ENCODE measurements at regions not wholly inside any gene's neighbourhood (a gene's known extent, or its start where the extent isn't known, plus 50 kb on each side); places are given as distances from the start of the nearest gene placed in this dataset.

DNA sequence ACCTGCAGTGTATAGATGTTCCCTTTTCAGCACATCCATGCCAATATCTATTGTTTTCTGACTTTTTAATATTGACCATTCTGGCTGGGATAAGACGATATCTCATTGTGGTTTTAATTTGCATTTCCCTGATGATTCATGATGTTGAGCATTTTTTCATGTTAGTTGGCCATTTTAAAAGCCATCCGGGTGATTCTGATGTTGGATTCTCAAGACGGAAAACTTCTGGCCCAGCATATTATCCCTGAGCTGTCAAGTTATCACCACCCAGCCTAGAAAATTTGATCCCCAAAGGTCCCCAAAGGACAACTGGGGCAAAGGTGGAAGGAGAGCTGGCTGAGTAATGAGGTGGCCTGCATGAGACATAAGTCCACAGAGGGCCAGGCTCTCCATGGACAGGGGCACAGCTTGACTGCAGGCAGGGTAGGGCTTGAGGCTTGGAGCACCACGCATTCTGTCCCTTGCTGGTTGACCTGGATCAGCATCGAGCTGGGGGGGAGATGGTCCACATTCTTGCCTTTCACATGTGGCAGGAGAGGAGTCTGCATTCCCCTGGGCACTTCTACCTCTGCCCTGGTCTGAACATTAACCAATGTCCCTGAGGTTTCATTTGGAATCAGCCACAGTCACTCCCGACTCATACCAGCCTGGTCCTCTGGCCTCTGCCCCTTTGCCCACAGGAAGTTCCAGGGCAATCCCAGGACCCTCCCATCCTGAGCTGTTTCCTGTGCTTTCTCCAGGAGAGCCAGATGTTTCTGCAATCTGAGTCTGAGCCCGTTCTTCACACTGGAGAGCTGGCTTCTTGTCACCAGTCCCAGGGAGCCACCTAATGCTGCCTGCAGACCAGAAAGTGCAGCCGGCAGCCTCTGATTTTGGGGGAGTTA, 69.2 kb downstream of the ISG20 start:
- no peak for ATAC-seq

DNA sequence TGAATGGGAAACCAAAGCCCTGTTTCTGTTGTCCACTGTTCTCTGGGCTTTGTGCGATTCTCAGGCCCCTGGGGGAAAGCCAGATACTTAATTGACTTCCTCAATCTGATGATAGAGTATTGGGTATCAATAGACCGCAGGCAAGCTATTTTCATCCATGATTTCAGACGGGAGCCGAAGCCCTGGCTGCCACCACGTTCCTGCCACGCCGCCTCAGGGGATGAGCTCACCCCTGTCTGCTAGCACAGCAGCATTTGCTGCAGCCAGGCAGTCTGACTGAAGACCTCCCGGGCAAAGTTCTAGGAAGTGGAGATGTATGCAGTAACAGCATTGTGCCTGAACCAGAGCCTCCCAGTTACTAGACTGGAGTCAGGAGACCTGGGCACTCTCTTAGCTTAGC, 69.8 kb downstream of the ISG20 start:
- no peak overlapping the region for H3K4me3 Mint-ChIP-seq
- H3K4me1 Mint-ChIP-seq = peaks cover 17% of the 10 kb centered on the region
- H3K27ac Mint-ChIP-seq = no peak overlapping the region
- no peak for ATAC-seq
- no peak for DNase-seq
- H3K9me3 Mint-ChIP-seq = no peaks in the 10 kb centered on the region
- peaks cover 54% of the 10 kb centered on the region for H3K27me3 Mint-ChIP-seq

More for the DNA sequence above, 69.2 kb downstream of the ISG20 start:
- H3K9me3 Mint-ChIP-seq = no peaks in the 10 kb centered on the region
- peaks cover 59% of the 10 kb centered on the region for H3K27me3 Mint-ChIP-seq
- peaks cover 17% of the 10 kb centered on the region for H3K4me1 Mint-ChIP-seq
- no peak overlapping the region for H3K4me3 Mint-ChIP-seq
- H3K27ac Mint-ChIP-seq = no peak overlapping the region
- no peak for DNase-seq

DNA sequence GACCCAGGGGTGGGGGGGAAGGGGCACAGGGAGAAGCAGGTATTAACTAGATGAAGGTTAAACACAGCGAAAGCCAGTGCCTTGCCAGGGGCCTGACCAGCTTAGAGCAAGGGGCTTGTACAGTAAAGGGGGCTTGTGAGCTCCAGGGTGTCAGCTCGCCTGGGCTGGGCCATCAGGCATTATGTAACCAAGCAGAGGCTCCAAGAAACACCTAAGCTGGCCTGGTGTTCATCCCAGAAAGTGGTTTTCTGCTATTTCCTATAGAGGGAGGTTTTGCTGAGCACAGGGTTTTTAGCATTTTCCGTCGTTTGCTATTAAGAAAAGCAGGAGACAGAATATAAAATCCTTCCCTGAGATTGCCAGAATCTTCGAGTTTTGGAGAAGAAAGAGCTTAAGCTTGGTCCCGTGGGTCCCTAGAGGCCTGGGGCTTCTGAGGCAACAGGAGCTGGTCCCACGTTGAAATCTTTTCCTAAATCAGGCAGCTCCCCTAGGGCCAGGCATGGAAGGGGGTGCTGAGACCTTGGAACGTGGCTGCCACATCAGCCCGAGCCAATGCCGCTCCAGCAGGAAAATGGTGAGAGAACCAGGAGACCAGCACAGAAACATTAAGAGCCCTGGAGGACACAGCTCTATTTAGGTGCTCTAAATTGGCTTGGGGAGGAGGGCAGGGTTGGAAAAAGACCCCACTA, 71.4 kb downstream of the ISG20 start:
- Mint-ChIP-seq H3K4me3 (no peak overlapping the region), H3K4me1 (peaks cover 11% of the 10 kb centered on the region), H3K27me3 (peaks cover 39% of the 10 kb centered on the region), H3K27ac (no peak overlapping the region), H3K9me3 (no peaks in the 10 kb centered on the region)
- ATAC-seq = no peak
- DNase-seq = no peak

DNA sequence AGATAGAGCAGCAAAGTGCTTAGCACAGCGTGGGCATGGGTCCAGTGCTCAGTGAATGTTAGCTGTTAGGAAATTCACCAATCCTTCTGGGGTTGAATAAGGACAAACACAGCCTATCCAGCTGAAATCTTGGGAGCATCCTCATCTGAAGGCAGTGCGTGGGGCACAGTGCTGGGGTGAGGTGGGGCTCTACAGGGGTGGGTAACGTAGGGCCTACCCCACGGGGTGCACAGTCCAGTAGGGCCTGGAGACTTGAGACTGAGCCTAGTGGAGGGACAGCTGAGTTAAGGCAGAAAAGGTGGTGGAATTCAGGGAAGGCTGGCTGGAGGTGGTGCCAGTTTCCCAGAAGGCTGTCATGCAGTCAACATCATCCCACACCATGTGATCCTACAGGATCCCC, 73.0 kb downstream of the ISG20 start:
- H3K4me1 Mint-ChIP-seq = no peaks in the 10 kb centered on the region
- DNase-seq (no peak), ATAC-seq (no peak)
- H3K9me3 Mint-ChIP-seq = no peaks in the 10 kb centered on the region
- no peak overlapping the region for H3K27ac Mint-ChIP-seq
- peaks cover 27% of the 10 kb centered on the region for H3K27me3 Mint-ChIP-seq
- H3K4me3 Mint-ChIP-seq = no peak overlapping the region

DNA sequence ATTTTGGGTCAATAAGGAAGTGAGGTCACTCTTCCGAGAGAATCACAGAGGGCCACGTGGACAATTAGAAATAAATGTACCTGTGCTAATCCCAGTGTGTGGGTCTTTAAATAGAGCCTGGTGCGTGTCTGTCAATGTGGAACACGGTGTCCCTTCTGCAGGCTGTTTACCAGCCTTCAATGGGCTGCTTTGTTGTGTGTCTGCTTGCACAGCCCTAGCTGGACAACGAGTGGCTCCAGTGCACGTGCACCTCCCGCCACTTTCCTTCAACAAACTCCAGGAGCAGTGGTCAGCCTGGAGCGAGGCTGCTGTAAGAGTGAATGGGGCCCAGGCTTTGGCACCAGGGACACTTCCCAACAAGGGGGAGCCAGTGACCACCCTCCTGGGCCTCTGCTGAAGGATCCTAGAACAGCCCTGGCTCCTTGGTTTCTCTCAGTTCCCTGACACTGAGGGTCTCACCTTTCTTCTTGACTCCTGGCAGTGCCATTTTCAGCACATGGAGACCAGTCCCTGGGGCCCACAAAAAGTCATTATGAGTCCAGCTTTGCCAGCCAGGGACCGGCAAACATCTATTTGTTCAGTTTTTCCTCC, 76.1 kb downstream of the ISG20 start:
- Mint-ChIP-seq H3K27me3 (peaks cover 19% of the 10 kb centered on the region), H3K27ac (no peak overlapping the region), H3K9me3 (no peaks in the 10 kb centered on the region), H3K4me1 (no peaks in the 10 kb centered on the region), H3K4me3 (no peak overlapping the region)
- no peak for DNase-seq
- no peak for ATAC-seq

DNA sequence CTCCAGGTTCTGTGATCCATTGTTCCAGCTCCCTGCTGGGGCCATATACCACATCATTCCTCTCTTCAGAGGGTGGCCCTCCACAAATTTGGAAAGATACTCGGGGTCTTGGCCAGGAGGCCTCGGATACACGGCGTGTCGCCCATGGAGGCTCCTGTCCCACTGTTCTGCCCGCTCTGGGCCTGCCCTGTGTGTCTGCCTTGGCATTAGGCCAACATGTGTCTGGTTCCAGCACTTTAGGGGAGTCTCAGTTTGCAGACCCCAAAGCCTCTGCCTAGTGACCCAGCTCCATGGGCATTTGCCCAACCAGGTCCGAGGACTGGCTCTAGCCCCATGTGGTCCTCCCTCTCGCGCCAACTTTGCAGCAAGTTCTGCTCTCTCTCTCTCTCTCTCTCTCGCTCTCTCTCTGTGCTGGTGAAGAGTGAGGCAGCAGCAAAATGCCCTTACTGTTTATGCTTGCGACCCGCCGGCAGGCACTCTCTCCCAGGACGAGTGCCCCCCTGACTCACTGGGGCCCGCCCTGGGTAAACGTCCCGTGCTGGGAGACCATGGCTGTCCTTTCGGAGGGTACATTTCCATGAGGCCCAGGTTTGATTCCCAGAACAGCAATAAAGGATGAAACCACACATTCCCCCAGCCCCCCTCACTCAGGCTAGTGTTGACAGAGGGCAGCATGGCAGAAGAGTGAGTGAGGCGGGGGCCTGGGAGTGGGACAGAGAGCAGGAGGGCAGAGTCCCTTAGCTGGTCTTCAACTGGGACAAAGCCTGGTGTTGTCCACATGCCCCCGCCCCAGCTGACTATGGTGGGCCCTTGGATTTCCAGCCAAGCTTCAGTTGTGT, 77.9 kb downstream of the ISG20 start:
- Mint-ChIP-seq H3K9me3 (no peaks in the 10 kb centered on the region), H3K27me3 (peaks cover 8% of the 10 kb centered on the region), H3K27ac (peak overlapping the region in 1 of 2 donors; percentile 51), H3K4me1 (no peaks in the 10 kb centered on the region), H3K4me3 (no peak overlapping the region)
- ATAC-seq (no peak), DNase-seq (no peak)

DNA sequence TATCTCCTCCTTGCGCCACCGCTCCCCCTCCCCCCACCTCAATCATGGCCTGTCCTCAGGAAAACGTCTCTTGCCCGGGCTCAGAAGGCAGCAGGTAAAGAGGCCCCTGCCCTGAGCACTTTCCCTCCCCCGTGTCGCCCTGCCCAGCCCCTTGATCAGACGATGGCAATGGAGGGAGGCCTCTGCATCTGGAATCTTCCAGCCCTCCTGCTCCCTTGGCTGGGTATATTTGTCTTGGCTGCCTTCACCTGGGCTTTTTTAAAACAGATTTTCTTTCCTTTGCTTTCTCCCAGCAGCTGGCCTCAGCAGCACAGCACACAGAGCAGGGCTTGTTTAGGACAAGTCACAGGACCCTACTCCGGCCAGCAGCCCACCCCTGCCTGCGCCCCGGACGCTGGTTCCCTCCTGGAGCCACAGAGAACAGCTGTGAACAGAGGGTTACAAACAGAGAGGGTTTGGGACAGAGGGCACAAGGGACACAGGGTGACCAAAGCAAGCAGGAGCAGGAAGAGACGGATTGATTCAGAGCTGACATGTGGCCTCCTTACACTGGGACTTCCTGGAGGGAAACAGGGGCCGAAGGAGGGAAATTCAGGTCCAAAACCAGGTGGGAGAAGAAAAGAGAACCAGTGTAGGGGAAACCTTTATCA, 78.7 kb downstream of the ISG20 start:
- DNase-seq (no peak), ATAC-seq (no peak)
- H3K27ac Mint-ChIP-seq = peak overlapping the region in 1 of 2 donors; percentile 48
- H3K4me1 Mint-ChIP-seq = no peaks in the 10 kb centered on the region
- H3K9me3 Mint-ChIP-seq = no peaks in the 10 kb centered on the region
- H3K27me3 Mint-ChIP-seq = peaks cover 7% of the 10 kb centered on the region
- H3K4me3 Mint-ChIP-seq = no peak overlapping the region

DNA sequence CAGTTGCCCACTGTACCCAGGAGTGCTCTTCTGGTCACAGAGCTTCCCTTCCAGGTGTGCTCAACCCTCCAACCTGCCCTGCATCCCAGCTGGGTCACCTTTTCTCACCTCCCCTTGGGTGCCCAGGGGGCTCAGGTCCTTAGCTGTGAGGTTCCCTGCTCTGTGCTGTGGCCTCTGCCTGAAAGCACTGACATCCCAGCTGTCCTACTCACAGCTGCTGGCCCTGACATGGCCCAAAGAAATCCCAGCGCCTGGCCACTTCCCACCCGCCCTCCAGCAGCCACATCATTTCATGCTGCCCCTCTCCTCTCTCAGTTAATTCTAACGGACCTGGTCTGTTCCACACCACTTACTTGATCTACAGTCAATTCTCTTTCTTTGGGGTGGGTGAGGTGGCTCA, 79.9 kb downstream of the ISG20 start:
- DNase-seq (no peak), ATAC-seq (no peak)
- Mint-ChIP-seq H3K27me3 (peaks cover 7% of the 10 kb centered on the region), H3K9me3 (no peaks in the 10 kb centered on the region), H3K4me3 (no peak overlapping the region), H3K4me1 (no peaks in the 10 kb centered on the region), H3K27ac (no peak overlapping the region)

DNA sequence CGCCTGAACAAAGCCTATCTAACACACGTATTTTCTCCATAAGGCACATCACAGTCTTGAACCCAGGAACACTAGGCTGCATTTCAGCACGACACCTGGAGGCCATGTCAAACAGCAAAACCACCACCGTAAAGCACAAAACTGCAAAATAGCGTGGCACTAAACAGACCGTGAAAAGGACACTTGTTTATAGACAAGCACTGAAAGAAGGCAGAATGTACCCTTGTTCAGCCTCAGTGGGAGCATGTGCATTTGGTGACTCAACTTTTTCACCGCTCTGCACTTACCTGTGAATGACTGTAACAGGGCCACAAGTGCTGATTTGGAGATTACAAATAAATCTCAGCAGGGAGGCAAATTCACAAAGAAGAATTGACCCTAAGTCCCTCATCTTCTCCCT, 80.8 kb downstream of the ISG20 start:
- Mint-ChIP-seq H3K27me3 (peaks cover 7% of the 10 kb centered on the region), H3K27ac (no peak overlapping the region), H3K9me3 (no peaks in the 10 kb centered on the region), H3K4me3 (no peak overlapping the region), H3K4me1 (no peaks in the 10 kb centered on the region)
- DNase-seq = no peak
- ATAC-seq = no peak

DNA sequence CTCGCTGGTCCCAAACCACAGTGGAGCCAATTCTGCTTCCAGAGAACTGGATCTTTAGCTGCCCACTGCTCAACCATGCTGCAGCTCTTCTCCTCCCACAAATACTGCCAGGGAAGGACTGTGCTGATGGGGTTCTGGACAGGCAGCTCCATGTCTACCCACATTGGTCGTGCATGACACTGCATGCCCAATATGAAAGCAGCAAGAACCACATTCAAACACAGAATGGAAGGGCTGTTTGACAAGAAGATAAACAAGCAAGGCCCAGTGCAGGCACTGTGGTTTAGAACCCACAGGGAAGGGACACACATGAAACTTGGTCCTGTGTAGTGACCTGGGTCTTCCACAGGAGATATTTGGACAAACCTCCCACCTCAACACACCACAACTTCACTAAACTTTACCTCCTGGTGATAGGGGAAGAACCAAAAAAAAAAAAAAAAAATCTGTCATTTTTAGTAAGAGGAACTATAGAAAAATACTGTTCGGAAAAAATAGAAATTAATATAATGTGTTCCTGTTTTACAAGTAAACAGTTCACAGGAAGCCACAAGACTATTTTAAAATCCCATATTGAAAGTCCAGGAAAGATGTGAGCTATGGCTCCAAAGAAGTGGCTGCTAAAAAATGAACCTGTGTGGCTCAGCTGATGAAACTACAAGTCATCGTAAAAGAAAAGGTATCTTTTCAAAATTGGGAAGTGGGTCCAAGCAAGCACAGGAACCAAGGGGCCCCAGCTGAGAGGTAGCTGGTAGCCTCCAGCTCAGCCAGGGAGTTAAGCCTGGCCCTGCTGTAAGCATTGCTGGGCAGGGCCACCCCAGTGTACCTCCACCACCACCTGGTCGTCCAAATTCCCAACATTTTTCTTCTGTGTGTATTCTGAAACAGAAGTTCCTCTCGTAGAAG, 77.7 kb upstream of the ACAN start:
- H3K27ac Mint-ChIP-seq = peak overlapping the region in 1 of 2 donors; percentile 28
- H3K4me1 Mint-ChIP-seq = no peaks in the 10 kb centered on the region
- DNase-seq = no peak

DNA sequence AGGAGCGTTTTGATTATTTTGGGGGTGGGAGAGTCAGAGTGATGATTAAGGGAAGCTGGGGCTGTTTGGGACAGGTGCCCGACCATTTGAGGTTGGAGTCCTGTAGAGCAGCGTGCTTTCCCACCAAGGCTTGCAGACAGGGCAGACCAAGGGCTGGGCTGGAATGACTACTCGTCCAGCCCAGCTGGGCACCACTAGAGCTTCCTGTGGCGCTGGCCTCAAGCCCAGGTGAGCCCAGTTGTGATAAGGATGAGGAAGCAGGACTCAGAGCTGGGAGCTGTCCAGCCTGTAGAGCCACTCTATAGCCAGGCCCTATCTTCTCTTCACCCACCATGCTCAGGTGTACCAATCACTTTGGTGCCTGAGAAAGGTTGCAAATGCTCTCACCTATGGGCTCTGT, 75.8 kb upstream of the ACAN start:
- no peak overlapping the region for H3K27ac Mint-ChIP-seq
- H3K9me3 Mint-ChIP-seq = no peaks in the 10 kb centered on the region
- H3K4me3 Mint-ChIP-seq = no peak overlapping the region
- H3K27me3 Mint-ChIP-seq = no peaks in the 10 kb centered on the region
- ATAC-seq (no peak), DNase-seq (no peak)
- H3K4me1 Mint-ChIP-seq = no peaks in the 10 kb centered on the region

More for the DNA sequence above, 77.7 kb upstream of the ACAN start:
- no peaks in the 10 kb centered on the region for H3K27me3 Mint-ChIP-seq
- no peak overlapping the region for H3K4me3 Mint-ChIP-seq
- H3K9me3 Mint-ChIP-seq = no peaks in the 10 kb centered on the region
- no peak for ATAC-seq

DNA sequence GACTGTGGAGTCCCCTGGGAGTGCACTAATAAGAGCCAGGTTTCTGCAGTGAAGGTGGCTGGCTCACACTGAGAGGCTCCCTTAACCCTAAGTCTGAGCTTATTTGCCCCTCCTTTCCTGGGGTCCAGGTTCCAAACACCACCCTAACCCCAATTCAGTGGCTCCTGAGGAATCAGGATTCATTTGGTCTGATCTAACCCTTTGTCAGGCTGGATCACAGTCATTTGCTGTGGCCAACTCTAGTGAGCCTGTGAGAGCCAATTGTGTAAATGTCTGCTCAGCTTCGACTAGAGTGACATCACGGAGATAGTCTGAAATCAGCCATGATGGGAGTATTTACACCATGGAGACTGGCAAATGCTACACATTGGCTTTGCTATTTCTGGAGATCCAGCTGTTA, 73.7 kb upstream of the ACAN start:
- DNase-seq = no peak
- ATAC-seq = no peak

DNA sequence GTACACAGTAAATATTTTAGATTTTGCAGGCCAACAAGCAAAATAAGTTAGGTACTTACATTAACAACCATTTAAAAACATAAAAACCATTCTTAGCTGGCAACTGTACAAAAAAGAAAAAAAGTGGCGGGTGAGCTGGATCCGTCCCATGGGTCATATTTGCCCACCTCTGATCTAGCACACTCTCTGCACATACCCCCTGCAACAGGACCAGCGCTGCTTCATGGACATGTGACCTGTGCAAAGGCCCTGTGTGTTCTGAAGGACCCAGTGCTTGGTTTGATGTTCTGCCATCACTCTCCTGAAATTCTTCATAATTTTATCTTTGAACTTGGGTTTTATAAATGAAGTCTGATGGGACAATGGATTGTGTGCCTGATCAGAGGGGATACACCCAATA, 72.5 kb upstream of the ACAN start:
- DNase-seq (no peak), ATAC-seq (no peak)
- no peak overlapping the region for H3K27ac Mint-ChIP-seq
- H3K27me3 Mint-ChIP-seq = peaks cover 4% of the 10 kb centered on the region
- no peaks in the 10 kb centered on the region for H3K9me3 Mint-ChIP-seq
- H3K4me1 Mint-ChIP-seq = no peaks in the 10 kb centered on the region
- H3K4me3 Mint-ChIP-seq = no peak overlapping the region

More for the DNA sequence above, 73.7 kb upstream of the ACAN start:
- no peak overlapping the region for H3K4me3 Mint-ChIP-seq
- H3K4me1 Mint-ChIP-seq = no peaks in the 10 kb centered on the region
- no peaks in the 10 kb centered on the region for H3K27me3 Mint-ChIP-seq
- no peak overlapping the region for H3K27ac Mint-ChIP-seq
- H3K9me3 Mint-ChIP-seq = no peaks in the 10 kb centered on the region

DNA sequence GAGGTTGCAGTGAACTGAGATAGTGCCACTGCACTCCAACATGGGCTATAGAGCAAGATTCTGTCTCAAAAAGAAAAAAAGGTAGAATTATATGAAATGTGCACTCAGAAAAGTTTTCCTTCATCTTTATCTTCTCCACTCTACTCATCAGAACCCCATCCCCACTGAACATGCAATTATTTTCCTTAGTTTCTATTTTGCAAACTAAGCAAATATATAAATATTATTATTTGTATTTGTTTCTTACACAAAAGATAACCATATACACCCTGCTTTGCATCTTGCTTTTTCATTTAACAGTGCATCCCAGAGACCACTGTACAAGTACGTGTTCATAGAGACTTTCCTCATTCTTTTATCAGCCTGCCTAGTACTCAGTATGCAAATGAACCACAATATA, 68.0 kb upstream of the ACAN start:
- ATAC-seq (no peak), DNase-seq (no peak)
- H3K27ac Mint-ChIP-seq = no peak overlapping the region
- peaks cover 35% of the 10 kb centered on the region for H3K27me3 Mint-ChIP-seq
- H3K9me3 Mint-ChIP-seq = no peaks in the 10 kb centered on the region
- H3K4me1 Mint-ChIP-seq = no peaks in the 10 kb centered on the region
- no peak overlapping the region for H3K4me3 Mint-ChIP-seq

Data from stimulated activated naive CD8-positive, alpha-beta T cell treated with anti-CD3 and anti-CD28 coated beads, Interleukin-15, amount 100 ng/mL, for 72 hours (primary cell).